GM23338 (cell line): ENCODE measurements at regions not wholly inside any gene's neighbourhood (a gene's known extent, or its start where the extent isn't known, plus 50 kb on each side); places are given as distances from the start of the nearest gene placed in this dataset. TPM values are rescaled to one million over a fixed set of nuclear protein-coding genes. Genes with fewer than 3 reads are reported as not detected.

Experiments used
- small RNA-seq: library from RNA; depleted of rRNA; stranded (forward); fragments of <200 nt; gene quantifications from one replicate; pipeline ENCODE3, GENCODE V24; 2014; ENCODE audit warnings: low replicate concordance

Small RNA genes lying in the stretch of these regions (small RNA-seq; reads per million reads assigned to genes)
- not detected for gene AC006504.6
- gene RNA5SP470, result not detected
